CD8-positive, alpha-beta memory T cell (primary cell): ENCODE measurements at regions not wholly inside any gene's neighbourhood (a gene's known extent, or its start where the extent isn't known, plus 50 kb on each side); places are given as distances from the start of the nearest gene placed in this dataset.

Experiments
- CTCF ChIA-PET: fragments of 350-600 bp; sonication (Branson Sonifier 250); formaldehyde crosslinking; loops from one replicate; lab custom pipeline; 2021; ENCODE audit warnings: antibody characterized with exemption; lab: Charles Lee
- POLR2A ChIA-PET: fragments of 350-600 bp; sonication (Branson Sonifier 250); formaldehyde crosslinking; loops from one replicate; lab custom pipeline; 2021; ENCODE audit warnings: antibody characterized with exemption; lab: Charles Lee
- DNase-seq, 5 donors: peaks; one replicate each; pipeline versions ENCODE4 v3.0.0 to v3.0.0-alpha.2; 2020 to 2022; ENCODE audit warnings: mixed read lengths in 1 of 5
- H3K27ac ChIP-seq: one replicate; pipeline ENCODE4 v1.7.0; 2013; ENCODE audit warnings: low read depth, mild to moderate bottlenecking, low read length, moderate library complexity
- H3K27me3 ChIP-seq: 2 replicates; pipeline ENCODE4 v1.7.0; 2013; ENCODE audit warnings: low read length, mild to moderate bottlenecking; ENCODE audit not compliant: insufficient read depth, poor library complexity, severe bottlenecking
- H3K36me3 ChIP-seq: 2 replicates; pipeline ENCODE4 v1.7.0; 2013; ENCODE audit warnings: mild to moderate bottlenecking, low read length, moderate library complexity; ENCODE audit not compliant: insufficient read depth
- H3K4me1 ChIP-seq: 2 replicates; pipeline ENCODE4 v1.7.0; 2013; ENCODE audit warnings: mild to moderate bottlenecking, low read length, moderate library complexity; ENCODE audit not compliant: insufficient read depth
- H3K4me3 ChIP-seq: 2 replicates; pipeline ENCODE4 v1.7.0; 2013; ENCODE audit warnings: mild to moderate bottlenecking, low read length
- H3K9me3 ChIP-seq: 2 replicates; pipeline ENCODE4 v1.7.0; 2013; ENCODE audit warnings: mild to moderate bottlenecking, low read length
- H3K27ac Mint-ChIP-seq, 8 donors: one replicate each; pipeline ENCODE4 v1.8.0; 2020 to 2021; ENCODE audit warnings: mixed read lengths in 8 of 8, mild to moderate bottlenecking in 6 of 8, inconsistent platforms in 3 of 8, moderate library complexity in 3 of 8
- H3K27me3 Mint-ChIP-seq, 2 donors: one replicate each; pipeline ENCODE4 v1.8.0; 2020 to 2021; ENCODE audit warnings: mixed read lengths in 2 of 2, mild to moderate bottlenecking in 1 of 2, moderate library complexity in 1 of 2
- H3K36me3 Mint-ChIP-seq, 3 donors: one replicate each; pipeline ENCODE4 v1.8.0; 2020 to 2021; ENCODE audit warnings: mixed read lengths in 3 of 3, inconsistent platforms in 1 of 3, mild to moderate bottlenecking in 1 of 3
- H3K4me1 Mint-ChIP-seq, 3 donors: one replicate each; pipeline ENCODE4 v1.8.0; 2020 to 2021; ENCODE audit warnings: mixed read lengths in 3 of 3, inconsistent platforms in 1 of 3, mild to moderate bottlenecking in 1 of 3
- H3K4me3 Mint-ChIP-seq, 7 donors: one replicate each; pipeline ENCODE4 v1.8.0; 2020 to 2021; ENCODE audit warnings: mixed read lengths in 7 of 7, mild to moderate bottlenecking in 6 of 7, moderate library complexity in 4 of 7, inconsistent platforms in 2 of 7
- H3K9me3 Mint-ChIP-seq, 5 donors: one replicate each; pipeline ENCODE4 v1.8.0; 2020 to 2022; ENCODE audit warnings: mixed read lengths in 5 of 5, mild to moderate bottlenecking in 3 of 5, moderate library complexity in 2 of 5, inconsistent platforms in 1 of 5

DNA sequence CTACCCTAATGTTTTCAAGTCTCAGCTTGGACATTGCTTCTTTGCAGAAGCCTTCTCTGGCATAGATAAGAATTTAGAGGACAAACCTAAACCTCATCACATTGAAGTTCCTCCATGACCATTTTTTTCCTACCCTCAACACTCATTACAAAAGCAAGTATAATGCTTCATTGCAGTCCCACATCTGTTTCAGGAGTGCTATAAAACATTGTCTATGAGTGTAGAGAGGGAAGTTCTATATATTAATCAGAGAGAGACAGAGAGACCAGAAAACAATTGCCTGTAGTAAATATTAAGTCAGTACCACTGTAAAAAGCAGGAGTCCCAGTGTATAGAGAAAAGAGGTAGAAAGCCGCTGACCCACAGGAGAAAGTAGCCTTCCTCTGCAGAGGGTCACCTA is 149.7 kb downstream of the PRELID2 start:
- Mint-ChIP-seq H3K27ac (no peak overlapping the region), H3K4me3 (no peak overlapping the region), H3K4me1 (no peaks in the 10 kb centered on the region), H3K9me3 (no peaks in the 10 kb centered on the region), H3K36me3 (no peaks in the 10 kb centered on the region), H3K27me3 (no peaks in the 10 kb centered on the region)
- ChIA-PET CTCF (interaction anchor here (0.9 kb wide), 1 partner anchor 9 kb away, joined by 3 read pairs; no protein-coding TSS in a partner anchor), POLR2A (no interaction called here)
- Histone ChIP-seq H3K4me1 (no peaks in the 10 kb centered on the region), H3K27ac (no peak overlapping the region), H3K27me3 (no peaks in the 10 kb centered on the region), H3K36me3 (no peaks in the 10 kb centered on the region), H3K4me3 (no peak overlapping the region), H3K9me3 (no peaks in the 10 kb centered on the region)
- DNase-seq, result no peak

DNA sequence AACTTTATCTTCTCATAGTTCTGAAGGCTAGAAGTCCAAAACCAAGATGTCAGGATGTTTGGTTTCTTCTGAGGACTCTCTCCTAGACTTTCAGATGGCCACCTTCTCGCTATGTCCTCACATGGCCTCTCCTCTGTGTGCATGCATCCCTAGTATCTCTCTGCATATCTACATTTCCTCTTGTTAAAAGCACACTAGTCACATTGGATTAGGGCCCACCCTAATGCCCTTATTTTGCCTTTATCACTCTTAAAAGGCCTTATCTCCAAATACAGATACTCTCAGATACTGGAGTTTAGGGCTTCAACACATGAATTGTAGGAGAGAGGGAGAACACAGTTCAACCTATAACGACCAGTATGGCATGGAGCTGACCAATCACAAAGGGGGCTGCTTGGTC is 151.7 kb downstream of the PRELID2 start:
- ChIA-PET CTCF (no interaction called here), POLR2A (no interaction called here)
- H3K9me3 Mint-ChIP-seq, result no peaks in the 10 kb centered on the region

GRCh38 chr5:145682197-145682899 is 152.8 kb downstream of the PRELID2 start:
- Mint-ChIP-seq H3K36me3 (no peaks in the 10 kb centered on the region), H3K9me3 (no peaks in the 10 kb centered on the region), H3K4me3 (no peak overlapping the region), H3K4me1 (no peaks in the 10 kb centered on the region), H3K27me3 (peaks cover 0 to 2% of the 10 kb centered on the region in 2 donors), H3K27ac (no peak overlapping the region)
- Histone ChIP-seq H3K36me3 (no peaks in the 10 kb centered on the region), H3K4me1 (no peaks in the 10 kb centered on the region), H3K9me3 (no peaks in the 10 kb centered on the region), H3K27ac (no peak overlapping the region), H3K27me3 (no peaks in the 10 kb centered on the region), H3K4me3 (no peak overlapping the region)
- ChIA-PET CTCF (no interaction called here), POLR2A (no interaction called here)
- DNase-seq, result no peak

More for the DNA sequence above, 151.7 kb downstream of the PRELID2 start:
- Histone ChIP-seq H3K4me1 (no peaks in the 10 kb centered on the region), H3K27ac (no peak overlapping the region), H3K4me3 (no peak overlapping the region), H3K36me3 (no peaks in the 10 kb centered on the region), H3K27me3 (no peaks in the 10 kb centered on the region), H3K9me3 (no peaks in the 10 kb centered on the region)
- DNase-seq, result no peak
- H3K27me3 Mint-ChIP-seq, result peaks cover 0 to 2% of the 10 kb centered on the region in 2 donors
- no peak overlapping the region for H3K27ac Mint-ChIP-seq
- no peaks in the 10 kb centered on the region for H3K4me1 Mint-ChIP-seq
- H3K36me3 Mint-ChIP-seq, result no peaks in the 10 kb centered on the region
- H3K4me3 Mint-ChIP-seq, result no peak overlapping the region

- H3K4me1 ChIP-seq, result no peaks in the 10 kb centered on the region
- Mint-ChIP-seq H3K36me3 (no peaks in the 10 kb centered on the region), H3K4me1 (no peaks in the 10 kb centered on the region), H3K27me3 (peaks cover 0 to 2% of the 10 kb centered on the region in 2 donors), H3K9me3 (no peaks in the 10 kb centered on the region), H3K4me3 (no peak overlapping the region), H3K27ac (no peak overlapping the region)
- no peaks in the 10 kb centered on the region for H3K27me3 ChIP-seq
- no peak overlapping the region for H3K4me3 ChIP-seq
- no peak for DNase-seq
- no peaks in the 10 kb centered on the region for H3K36me3 ChIP-seq
- POLR2A ChIA-PET, result no interaction called here
- CTCF ChIA-PET, result interaction anchor here (1.4 kb wide), 1 partner anchor 26 kb away, joined by 3 read pairs; no protein-coding TSS in a partner anchor
- no peak overlapping the region for H3K27ac ChIP-seq
- H3K9me3 ChIP-seq, result no peaks in the 10 kb centered on the region
These were observed 153.5 kb downstream of the PRELID2 start for GRCh38 chr5:145681686-145682085.

DNA sequence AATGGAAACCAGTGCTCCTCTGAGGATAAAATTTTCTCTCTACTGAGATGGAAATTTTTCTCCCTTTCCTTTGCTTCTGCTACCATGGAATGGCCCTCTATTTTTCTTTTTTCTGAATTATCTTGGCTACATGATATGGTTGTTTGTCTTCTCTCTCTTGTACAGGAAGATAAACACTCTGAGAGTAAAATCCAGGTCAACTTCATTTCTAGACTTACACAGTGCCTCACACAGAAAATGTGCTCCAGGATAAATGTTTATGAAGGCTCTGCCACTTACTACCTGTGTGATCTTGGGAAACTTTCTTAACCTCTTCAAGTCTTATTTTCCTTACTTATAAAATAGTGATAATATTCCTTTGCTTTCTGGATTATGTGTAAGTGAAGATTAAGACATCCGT is 153.9 kb downstream of the PRELID2 start:
- no peaks in the 10 kb centered on the region for H3K9me3 ChIP-seq
- no peak overlapping the region for H3K27ac Mint-ChIP-seq
- no peaks in the 10 kb centered on the region for H3K9me3 Mint-ChIP-seq
- no peaks in the 10 kb centered on the region for H3K4me1 ChIP-seq
- H3K36me3 Mint-ChIP-seq, result no peaks in the 10 kb centered on the region
- H3K27me3 Mint-ChIP-seq, result peaks cover 0 to 2% of the 10 kb centered on the region in 2 donors
- DNase-seq, result no peak
- H3K4me3 ChIP-seq, result no peak overlapping the region
- H3K4me3 Mint-ChIP-seq, result no peak overlapping the region
- H3K27ac ChIP-seq, result no peak overlapping the region
- no peaks in the 10 kb centered on the region for H3K4me1 Mint-ChIP-seq
- H3K36me3 ChIP-seq, result no peaks in the 10 kb centered on the region
- POLR2A ChIA-PET, result no interaction called here
- H3K27me3 ChIP-seq, result no peaks in the 10 kb centered on the region
- CTCF ChIA-PET, result interaction anchor here (1.4 kb wide), 1 partner anchor 27 kb away, joined by 3 read pairs; no protein-coding TSS in a partner anchor

- Histone ChIP-seq H3K4me3 (no peak overlapping the region), H3K9me3 (no peaks in the 10 kb centered on the region), H3K36me3 (no peaks in the 10 kb centered on the region), H3K27ac (no peak overlapping the region), H3K27me3 (no peaks in the 10 kb centered on the region), H3K4me1 (no peaks in the 10 kb centered on the region)
- no peak for DNase-seq
- Mint-ChIP-seq H3K9me3 (no peaks in the 10 kb centered on the region), H3K4me3 (no peak overlapping the region), H3K27me3 (peaks cover 0 to 2% of the 10 kb centered on the region in 2 donors), H3K36me3 (no peaks in the 10 kb centered on the region), H3K4me1 (no peaks in the 10 kb centered on the region), H3K27ac (no peak overlapping the region)
- ChIA-PET POLR2A (no interaction called here), CTCF (interaction anchor here (1.4 kb wide), 1 partner anchor 27 kb away, joined by 3 read pairs; no protein-coding TSS in a partner anchor)
These were observed 154.4 kb downstream of the PRELID2 start for GRCh38 chr5:145680767-145681166.

GRCh38 chr5:145680169-145680568 is 155.0 kb downstream of the PRELID2 start:
- H3K27me3 ChIP-seq, result no peaks in the 10 kb centered on the region
- H3K36me3 ChIP-seq, result no peaks in the 10 kb centered on the region
- peaks cover 0 to 2% of the 10 kb centered on the region in 2 donors for H3K27me3 Mint-ChIP-seq
- DNase-seq, result no peak
- H3K4me3 ChIP-seq, result no peak overlapping the region
- no peak overlapping the region for H3K4me3 Mint-ChIP-seq
- no peaks in the 10 kb centered on the region for H3K9me3 ChIP-seq
- H3K4me1 Mint-ChIP-seq, result no peaks in the 10 kb centered on the region
- H3K27ac ChIP-seq, result no peak overlapping the region
- H3K36me3 Mint-ChIP-seq, result no peaks in the 10 kb centered on the region
- CTCF ChIA-PET, result interaction anchor here (1.4 kb wide), 1 partner anchor 28 kb away, joined by 3 read pairs; no protein-coding TSS in a partner anchor
- POLR2A ChIA-PET, result no interaction called here
- no peak overlapping the region for H3K27ac Mint-ChIP-seq
- H3K4me1 ChIP-seq, result no peaks in the 10 kb centered on the region
- no peaks in the 10 kb centered on the region for H3K9me3 Mint-ChIP-seq

DNA sequence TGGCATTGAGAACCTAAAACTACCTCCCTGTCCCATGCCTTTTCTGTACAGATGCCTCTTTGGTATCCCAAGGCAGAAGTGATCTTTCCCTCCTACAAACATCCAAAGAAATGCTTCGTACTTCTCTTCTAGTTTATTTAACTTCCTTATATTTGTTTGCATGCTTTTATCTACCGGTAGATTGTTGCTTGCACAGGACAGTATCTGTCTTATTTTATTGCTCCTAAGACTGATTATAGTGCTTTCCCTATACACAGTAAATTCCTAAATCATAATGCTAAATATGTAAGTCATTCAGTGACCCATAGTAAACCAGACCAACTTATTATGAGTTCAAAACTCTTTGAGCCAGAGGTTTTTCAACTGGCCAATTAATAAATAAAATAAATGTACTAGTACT is 156.9 kb downstream of the PRELID2 start:
- Histone ChIP-seq H3K9me3 (no peaks in the 10 kb centered on the region), H3K4me1 (no peaks in the 10 kb centered on the region), H3K4me3 (no peak overlapping the region), H3K27ac (no peak overlapping the region), H3K27me3 (no peaks in the 10 kb centered on the region), H3K36me3 (no peaks in the 10 kb centered on the region)
- Mint-ChIP-seq H3K4me1 (no peaks in the 10 kb centered on the region), H3K9me3 (no peaks in the 10 kb centered on the region), H3K36me3 (no peaks in the 10 kb centered on the region), H3K27ac (no peak overlapping the region), H3K4me3 (no peak overlapping the region), H3K27me3 (peaks cover 0 to 2% of the 10 kb centered on the region in 2 donors)
- DNase-seq, result no peak
- ChIA-PET CTCF (no interaction called here), POLR2A (no interaction called here)
